ENCODE measurements at regions not wholly inside any gene's neighbourhood (a gene's known extent, or its start where the extent isn't known, plus 50 kb on each side); places are given as distances from the start of the nearest gene placed in this dataset.

GRCh38 chr3:127097072-127097405, 95.9 kb upstream of the PRR23E start:
- in situ Hi-C loops (cut with MboI; ENCODE audit: low pct_unique_long_range_greater_than_20kb, low sequenced_read_pairs, unreplicated experiment) = no loop called here
- no peak for DNase-seq (ENCODE audit: low spot score)

GRCh38 chr3:127097481-127097880, 95.5 kb upstream of the PRR23E start:
- in situ Hi-C loops (cut with MboI; ENCODE audit: low pct_unique_long_range_greater_than_20kb, low sequenced_read_pairs, unreplicated experiment) = no loop called here
- no peak for DNase-seq (ENCODE audit: low spot score)
- TF ChIP-seq CTCF (IDR thresholded peaks at IDR 0.05; ENCODE audit: extremely low read depth, insufficient read depth, missing control alignments) = no peak

More at GRCh38 chr3:127097072-127097405, 95.9 kb upstream of the PRR23E start:
- no peak for TF ChIP-seq CTCF (IDR thresholded peaks at IDR 0.05; ENCODE audit: extremely low read depth, insufficient read depth, missing control alignments)

GRCh38 chr3:127099982-127100381, 92.9 kb upstream of the PRR23E start:
- in situ Hi-C loops (cut with MboI; ENCODE audit: low pct_unique_long_range_greater_than_20kb, low sequenced_read_pairs, unreplicated experiment) = no loop called here
- DNase-seq (ENCODE audit: low spot score) = no peak
- no peak for TF ChIP-seq CTCF (IDR thresholded peaks at IDR 0.05; ENCODE audit: extremely low read depth, insufficient read depth, missing control alignments)

- TF ChIP-seq CTCF (IDR thresholded peaks at IDR 0.05; ENCODE audit: extremely low read depth, insufficient read depth, missing control alignments) = no peak
- DNase-seq (ENCODE audit: low spot score) = no peak
- in situ Hi-C loops (cut with MboI; ENCODE audit: low pct_unique_long_range_greater_than_20kb, low sequenced_read_pairs, unreplicated experiment) = no loop called here
These were observed 92.2 kb upstream of the PRR23E start for GRCh38 chr3:127100459-127101410.

GRCh38 chr3:127101411-127102187, 91.3 kb upstream of the PRR23E start:
- in situ Hi-C loops (cut with MboI; ENCODE audit: low pct_unique_long_range_greater_than_20kb, low sequenced_read_pairs, unreplicated experiment) = no loop called here
- no peak for DNase-seq (ENCODE audit: low spot score)
- no peak for TF ChIP-seq CTCF (IDR thresholded peaks at IDR 0.05; ENCODE audit: extremely low read depth, insufficient read depth, missing control alignments)

- in situ Hi-C loops (cut with MboI; ENCODE audit: low pct_unique_long_range_greater_than_20kb, low sequenced_read_pairs, unreplicated experiment) = no loop called here
- DNase-seq (ENCODE audit: low spot score) = no peak
- TF ChIP-seq CTCF (IDR thresholded peaks at IDR 0.05; ENCODE audit: extremely low read depth, insufficient read depth, missing control alignments) = no peak
These were observed 90.8 kb upstream of the PRR23E start for GRCh38 chr3:127102188-127102520.

All from GM13977 (cell line).